MM.1S (cell line): ENCODE measurements at regions not wholly inside any gene's neighbourhood (a gene's known extent, or its start where the extent isn't known, plus 50 kb on each side); places are given as distances from the start of the nearest gene placed in this dataset.
"Not testable (repeated sequence)": the region's sequence is repeated elsewhere in the genome, so short reads cannot be mapped to it uniquely, and the experiment has no call there.

ENCODE experiments used
- DNase-seq: peaks from one replicate; pipeline ENCODE4 v3.0.0-alpha.2; 2015
- H2AFZ ChIP-seq: fragments of 300-600 bp; sonication (generic); 2 replicates; pipeline ENCODE4 v1.6.0; 2016; ENCODE audit warnings: antibody characterized with exemption, low read length
- H3F3A ChIP-seq: fragments of 300-600 bp; sonication (generic); 2 replicates; pipeline ENCODE4 v1.6.1; 2016; ENCODE audit warnings: mild to moderate bottlenecking, antibody characterized with exemption, low read length, moderate library complexity, mixed read lengths; ENCODE audit not compliant: insufficient read depth
- H3K27ac ChIP-seq: fragments of 300-600 bp; sonication (generic); 2 replicates; pipeline ENCODE4 v1.5.1; 2016; ENCODE audit warnings: mild to moderate bottlenecking, low read length
- H3K27me3 ChIP-seq: fragments of 300-600 bp; sonication (generic); replicated peaks from 2 replicates; pipeline ENCODE4 v1.6.0; 2016; ENCODE audit warnings: low read length; ENCODE audit not compliant: insufficient read depth
- H3K36me3 ChIP-seq: fragments of 300-600 bp; sonication (generic); replicated peaks from 2 replicates; pipeline ENCODE4 v1.6.1; 2016; ENCODE audit warnings: mild to moderate bottlenecking, low read length, mixed read lengths; ENCODE audit not compliant: insufficient read depth
- H3K4me1 ChIP-seq: fragments of 300-600 bp; sonication (generic); 2 replicates; pipeline ENCODE4 v1.6.1; 2016; ENCODE audit warnings: low read length, mixed read lengths
- H3K4me2 ChIP-seq: fragments of 300-600 bp; sonication (generic); 2 replicates; pipeline ENCODE4 v1.6.0; 2016; ENCODE audit warnings: low read depth, low read length
- H3K4me3 ChIP-seq: fragments of 300-600 bp; sonication (generic); 2 replicates; pipeline ENCODE4 v1.5.1; 2016; ENCODE audit warnings: low read length, mixed read lengths
- H3K79me2 ChIP-seq: fragments of 300-600 bp; sonication (generic); 2 replicates; pipeline ENCODE4 v1.6.1; 2016; ENCODE audit warnings: mixed run types, low read length, mixed read lengths
- H3K9ac ChIP-seq: fragments of 300-600 bp; sonication (generic); 2 replicates; pipeline ENCODE4 v1.6.1; 2016; ENCODE audit warnings: low read length, mixed read lengths
- H3K9me2 ChIP-seq: fragments of 300-600 bp; sonication (generic); replicated peaks from 2 replicates; pipeline ENCODE4 v1.6.1; 2016; ENCODE audit warnings: mild to moderate bottlenecking, low read length, mixed read lengths; ENCODE audit not compliant: insufficient read depth
- H3K9me3 ChIP-seq: fragments of 300-600 bp; sonication (generic); replicated peaks from 2 replicates; pipeline ENCODE4 v1.6.1; 2016; ENCODE audit warnings: mild to moderate bottlenecking, low read length, mixed read lengths; ENCODE audit not compliant: insufficient read depth
- H4K20me1 ChIP-seq: fragments of 300-600 bp; sonication (generic); 2 replicates; pipeline ENCODE4 v1.6.1; 2016; ENCODE audit warnings: mild to moderate bottlenecking, low read length, moderate library complexity, mixed read lengths; ENCODE audit not compliant: insufficient read depth
- EZH2 ChIP-seq: fragments of 300-600 bp; sonication (generic); optimal IDR thresholded peaks from 2 replicates; pipeline ENCODE3; 2017; ENCODE audit warnings: low read depth, mild to moderate bottlenecking, antibody characterized with exemption, low read length, mixed read lengths
- EZH2phosphoT487 ChIP-seq: fragments of 300-600 bp; sonication (generic); IDR thresholded peaks from 2 replicates; pipeline ENCODE4 v1.6.1; 2018; ENCODE audit warnings: antibody characterized with exemption, low read length
- TF ChIP-seq, protein P1 (sequence below): fragments of 300-600 bp; sonication (generic); IDR thresholded peaks from 2 replicates; pipeline ENCODE4 v1.5.1; 2016; ENCODE audit warnings: antibody characterized with exemption, low read length, mixed read lengths

DNA sequence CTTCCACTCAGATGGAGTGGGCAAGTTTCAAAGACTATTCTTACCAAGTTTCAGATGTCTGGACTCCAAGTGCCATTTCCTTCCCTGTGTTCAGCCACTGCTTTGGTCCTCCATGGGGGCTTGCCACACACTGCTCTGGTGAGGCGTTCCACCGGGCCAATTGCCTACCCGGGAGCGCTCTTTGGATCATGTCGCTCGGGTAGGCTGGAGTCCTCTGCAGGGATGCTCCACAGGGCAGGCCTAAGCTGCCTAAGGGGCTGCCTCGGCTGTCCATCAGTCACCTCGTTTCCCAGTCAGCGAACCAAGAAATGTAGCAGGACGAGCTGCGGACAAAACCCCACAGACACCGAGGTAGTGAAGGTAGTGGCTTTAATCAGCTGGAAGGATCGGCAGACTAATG lies 200.7 kb upstream of the KLF8 start:
- H3K4me3 ChIP-seq, result no peak overlapping the region
- no peak overlapping the region for H2AFZ ChIP-seq
- no peaks in the 10 kb centered on the region for H3F3A ChIP-seq
- DNase-seq, result no peak
- H3K9me3 ChIP-seq, result no peaks in the 10 kb centered on the region
- no peaks in the 10 kb centered on the region for H3K79me2 ChIP-seq
- H3K27ac ChIP-seq, result no peak overlapping the region
- no peaks in the 10 kb centered on the region for H3K36me3 ChIP-seq
- no peaks in the 10 kb centered on the region for H3K27me3 ChIP-seq
- TF ChIP-seq EZH2 (no peak), EZH2phosphoT487 (no peak)
- TF ChIP-seq, protein P1, sequence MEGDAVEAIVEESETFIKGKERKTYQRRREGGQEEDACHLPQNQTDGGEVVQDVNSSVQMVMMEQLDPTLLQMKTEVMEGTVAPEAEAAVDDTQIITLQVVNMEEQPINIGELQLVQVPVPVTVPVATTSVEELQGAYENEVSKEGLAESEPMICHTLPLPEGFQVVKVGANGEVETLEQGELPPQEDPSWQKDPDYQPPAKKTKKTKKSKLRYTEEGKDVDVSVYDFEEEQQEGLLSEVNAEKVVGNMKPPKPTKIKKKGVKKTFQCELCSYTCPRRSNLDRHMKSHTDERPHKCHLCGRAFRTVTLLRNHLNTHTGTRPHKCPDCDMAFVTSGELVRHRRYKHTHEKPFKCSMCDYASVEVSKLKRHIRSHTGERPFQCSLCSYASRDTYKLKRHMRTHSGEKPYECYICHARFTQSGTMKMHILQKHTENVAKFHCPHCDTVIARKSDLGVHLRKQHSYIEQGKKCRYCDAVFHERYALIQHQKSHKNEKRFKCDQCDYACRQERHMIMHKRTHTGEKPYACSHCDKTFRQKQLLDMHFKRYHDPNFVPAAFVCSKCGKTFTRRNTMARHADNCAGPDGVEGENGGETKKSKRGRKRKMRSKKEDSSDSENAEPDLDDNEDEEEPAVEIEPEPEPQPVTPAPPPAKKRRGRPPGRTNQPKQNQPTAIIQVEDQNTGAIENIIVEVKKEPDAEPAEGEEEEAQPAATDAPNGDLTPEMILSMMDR, result no peak
- no peak overlapping the region for H3K4me2 ChIP-seq
- H3K9me2 ChIP-seq, result no peaks in the 10 kb centered on the region
- H3K9ac ChIP-seq, result no peak overlapping the region
- H4K20me1 ChIP-seq, result no peaks in the 10 kb centered on the region
- no peaks in the 10 kb centered on the region for H3K4me1 ChIP-seq

DNA sequence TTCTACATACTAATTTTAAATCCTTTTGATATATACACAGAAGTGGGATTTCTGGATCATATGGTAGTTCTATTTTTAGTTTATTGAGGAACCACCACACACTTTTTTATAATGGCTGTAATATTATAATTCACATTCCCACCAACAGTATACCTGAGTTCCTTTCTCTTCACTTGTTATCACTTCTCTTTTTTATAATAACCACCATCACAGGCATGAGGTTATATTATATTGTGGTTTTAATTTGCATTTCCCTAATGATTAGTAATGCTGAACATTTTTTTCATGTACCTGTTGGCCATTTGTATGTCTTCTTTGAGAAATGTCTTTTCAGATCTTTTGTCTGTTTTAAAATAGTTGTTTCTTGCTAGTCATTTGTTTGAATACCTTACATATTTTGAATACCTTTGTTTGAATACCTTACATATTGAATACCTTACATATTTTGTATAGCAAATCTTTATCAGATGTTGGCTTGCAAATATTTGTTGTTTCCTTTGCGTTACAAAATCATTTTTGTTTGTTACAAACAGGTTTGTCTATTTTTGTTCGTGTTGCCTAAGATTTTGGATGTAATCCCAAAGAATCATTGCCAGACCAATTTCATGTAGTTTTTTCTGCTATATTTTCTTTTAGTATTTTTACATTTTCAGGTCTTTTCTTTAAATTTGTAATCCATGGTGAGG lies 198.5 kb upstream of the KLF8 start:
- Histone ChIP-seq H3K9me2 (no peaks in the 10 kb centered on the region), H3K9me3 (no peaks in the 10 kb centered on the region), H3K27me3 (no peaks in the 10 kb centered on the region), H3K4me3 (no peak overlapping the region), H4K20me1 (no peaks in the 10 kb centered on the region), H3K79me2 (no peaks in the 10 kb centered on the region), H3K4me2 (no peak overlapping the region), H3K27ac (no peak overlapping the region), H3F3A (no peaks in the 10 kb centered on the region), H3K4me1 (no peaks in the 10 kb centered on the region), H2AFZ (no peak overlapping the region), H3K36me3 (no peaks in the 10 kb centered on the region), H3K9ac (no peak overlapping the region)
- DNase-seq, result no peak
- TF ChIP-seq EZH2 (no peak), EZH2phosphoT487 (no peak)
- TF ChIP-seq, protein P1, result no peak

DNA sequence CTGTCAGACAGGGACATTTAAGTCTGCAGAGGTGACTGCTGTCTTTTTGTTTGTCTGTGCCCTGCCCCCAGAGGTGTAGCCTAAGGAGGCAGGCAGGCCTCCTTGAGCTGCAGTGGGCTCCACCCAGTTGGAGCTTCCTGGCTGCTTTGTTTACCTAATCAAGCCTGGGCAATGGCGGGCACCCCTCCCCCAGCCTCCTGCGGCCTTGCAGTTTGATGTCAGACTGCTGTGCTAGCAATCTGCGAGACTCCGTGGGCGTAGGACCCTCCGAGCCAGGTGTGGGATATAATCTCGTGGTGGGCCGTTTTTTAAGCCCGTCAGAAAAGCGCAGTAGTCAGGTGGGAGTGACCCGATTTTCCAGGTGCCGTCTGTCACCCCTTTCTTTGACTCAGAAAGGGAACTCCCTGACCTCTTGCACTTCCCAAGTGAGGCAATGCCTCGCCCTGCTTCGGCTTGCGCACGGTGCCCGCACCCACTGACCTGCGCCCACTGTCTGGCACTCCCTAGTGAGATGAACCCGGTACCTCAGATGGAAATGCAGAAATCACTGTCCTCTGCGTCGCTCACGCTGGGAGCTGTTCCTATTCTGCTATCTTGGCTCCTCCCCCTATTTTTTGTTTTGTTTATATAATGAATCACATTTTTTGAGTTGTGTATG lies 179.4 kb upstream of the KLF8 start:
- H3K4me1 ChIP-seq, H3K27ac ChIP-seq, H3K9me3 ChIP-seq, H3K27me3 ChIP-seq, H3K4me2 ChIP-seq, H3K4me3 ChIP-seq, H3K9me2 ChIP-seq, H3K79me2 ChIP-seq, H4K20me1 ChIP-seq, H3F3A ChIP-seq, H3K9ac ChIP-seq, DNase-seq, H3K36me3 ChIP-seq, H2AFZ ChIP-seq: not testable (repeated sequence)

DNA sequence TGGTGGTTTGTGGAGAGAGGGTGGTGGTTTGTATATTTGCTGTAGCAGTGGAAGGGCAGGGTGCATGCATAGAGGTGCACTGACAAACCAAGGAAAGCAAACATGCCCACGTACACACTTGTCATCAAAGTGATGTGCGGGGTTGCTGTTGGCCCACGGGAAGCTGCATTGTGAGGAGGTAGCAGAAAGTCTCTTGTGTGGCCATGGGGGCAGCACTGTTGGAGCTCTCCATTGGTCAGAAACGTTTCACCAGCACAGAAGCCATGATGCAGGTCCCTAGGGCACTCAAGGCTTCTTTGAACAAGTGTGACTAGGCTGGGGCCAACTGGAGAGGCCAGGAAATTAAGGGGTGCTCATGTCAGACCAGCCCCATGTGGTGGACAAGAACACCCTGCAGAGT lies 174.8 kb upstream of the KLF8 start:
- no peak for DNase-seq
- no peak overlapping the region for H3K27ac ChIP-seq
- H3K9me3 ChIP-seq, result no peaks in the 10 kb centered on the region
- H3K9me2 ChIP-seq, result no peaks in the 10 kb centered on the region
- no peak overlapping the region for H3K4me2 ChIP-seq
- H3K4me1 ChIP-seq, result no peaks in the 10 kb centered on the region
- H3K79me2 ChIP-seq, result no peaks in the 10 kb centered on the region
- H4K20me1 ChIP-seq, result no peaks in the 10 kb centered on the region
- no peak for TF ChIP-seq EZH2
- TF ChIP-seq, protein P1, result no peak
- TF ChIP-seq EZH2phosphoT487, result no peak
- H3F3A ChIP-seq, result no peaks in the 10 kb centered on the region
- H3K4me3 ChIP-seq, result no peak overlapping the region
- H2AFZ ChIP-seq, result no peak overlapping the region
- no peak overlapping the region for H3K9ac ChIP-seq
- no peaks in the 10 kb centered on the region for H3K27me3 ChIP-seq
- no peaks in the 10 kb centered on the region for H3K36me3 ChIP-seq
